Testis (tissue), 2 donors: ENCODE measurements at regions not wholly inside any gene's neighbourhood (a gene's known extent, or its start where the extent isn't known, plus 50 kb on each side); places are given as distances from the start of the nearest gene placed in this dataset.

Experiments
- DNase-seq: peaks from one replicate; pipeline ENCODE4 v3.0.0-alpha.2; 2019
- H3K27ac ChIP-seq, 2 donors: fragments of 200-600 bp; sonication (generic); one replicate each; pipeline ENCODE4 v1.5.1; 2019
- H3K27me3 ChIP-seq: fragments of 200-600 bp; sonication (generic); one replicate; pipeline ENCODE4 v1.5.1; 2019
- H3K36me3 ChIP-seq: fragments of 200-600 bp; sonication (generic); one replicate; pipeline ENCODE4 v1.5.1; 2017; ENCODE audit warnings: low read depth; ENCODE audit errors: missing control alignments
- H3K4me1 ChIP-seq: fragments of 200-600 bp; sonication (generic); one replicate; pipeline ENCODE4 v1.5.1; 2019
- H3K4me3 ChIP-seq, 2 donors: fragments of 200-600 bp; sonication (generic); one replicate each; pipeline ENCODE4 v1.5.1; 2017 to 2019
- H3K9me3 ChIP-seq: fragments of 200-600 bp; sonication (generic); one replicate; pipeline ENCODE4 v1.5.1; 2017
- POLR2A ChIP-seq: fragments of 450-650 bp; IDR thresholded peaks from one replicate; pipeline ENCODE4 v1.6.1; 2017; ENCODE audit warnings: antibody characterized with exemption, mild to moderate bottlenecking, moderate library complexity
- WGBS, 2 donors: methylation state at CpG; one replicate each; pipeline ENCODE4 v1.1.5; 2018; 5-methylcytosine and 5-hydroxymethylcytosine counted together
- intact Hi-C: fragments of 100-400 bp; cut with DNase I; formaldehyde crosslinking; loops from one replicate; pipeline ENCODE4 v1.15.1; 2023; ENCODE audit warnings: low total_unique reads
- TF ChIP-seq, protein P1 (sequence below), 3 experiments: fragments of 450-650 bp in 2 of 3; fragments of 200-600 bp in 1 of 3; sonication (generic) in 1 of 3; IDR thresholded peaks; one replicate each; pipeline ENCODE4 v1.5.1; 2016 to 2019; ENCODE audit warnings: antibody characterized with exemption in 3 of 3, mild to moderate bottlenecking in 2 of 3, moderate library complexity in 1 of 3

DNA sequence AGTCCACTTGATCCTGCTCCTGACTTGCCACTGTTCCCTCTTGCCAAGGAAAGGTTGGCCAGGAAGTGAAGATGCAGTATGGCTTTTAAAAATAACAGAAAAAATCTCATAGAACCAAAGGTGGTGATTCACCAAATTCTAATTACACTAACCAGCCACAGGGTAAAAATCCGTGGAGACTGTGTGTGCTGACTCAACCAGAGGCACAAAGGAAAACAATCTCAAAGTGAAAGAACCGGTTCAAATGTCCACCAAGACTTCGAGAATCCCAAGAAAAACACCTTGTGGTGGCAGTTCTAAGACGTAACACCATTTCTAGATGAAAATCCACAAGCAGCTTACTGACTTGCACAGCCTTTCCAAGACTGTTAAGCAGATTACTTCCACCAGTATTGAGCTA lies 279.1 kb downstream of the TLE1 start:
- Histone ChIP-seq H3K27me3 (no peaks in the 10 kb centered on the region), H3K9me3 (no peaks in the 10 kb centered on the region), H3K36me3 (no peaks in the 10 kb centered on the region), H3K4me1 (no peaks in the 10 kb centered on the region), H3K27ac (no peak overlapping the region), H3K4me3 (no peak overlapping the region)
- 88 to 92% methylated on average over 4 of the region's 4 CpGs for WGBS, 2 donors
- no peak for DNase-seq
- no peak for TF ChIP-seq POLR2A
- TF ChIP-seq, protein P1, sequence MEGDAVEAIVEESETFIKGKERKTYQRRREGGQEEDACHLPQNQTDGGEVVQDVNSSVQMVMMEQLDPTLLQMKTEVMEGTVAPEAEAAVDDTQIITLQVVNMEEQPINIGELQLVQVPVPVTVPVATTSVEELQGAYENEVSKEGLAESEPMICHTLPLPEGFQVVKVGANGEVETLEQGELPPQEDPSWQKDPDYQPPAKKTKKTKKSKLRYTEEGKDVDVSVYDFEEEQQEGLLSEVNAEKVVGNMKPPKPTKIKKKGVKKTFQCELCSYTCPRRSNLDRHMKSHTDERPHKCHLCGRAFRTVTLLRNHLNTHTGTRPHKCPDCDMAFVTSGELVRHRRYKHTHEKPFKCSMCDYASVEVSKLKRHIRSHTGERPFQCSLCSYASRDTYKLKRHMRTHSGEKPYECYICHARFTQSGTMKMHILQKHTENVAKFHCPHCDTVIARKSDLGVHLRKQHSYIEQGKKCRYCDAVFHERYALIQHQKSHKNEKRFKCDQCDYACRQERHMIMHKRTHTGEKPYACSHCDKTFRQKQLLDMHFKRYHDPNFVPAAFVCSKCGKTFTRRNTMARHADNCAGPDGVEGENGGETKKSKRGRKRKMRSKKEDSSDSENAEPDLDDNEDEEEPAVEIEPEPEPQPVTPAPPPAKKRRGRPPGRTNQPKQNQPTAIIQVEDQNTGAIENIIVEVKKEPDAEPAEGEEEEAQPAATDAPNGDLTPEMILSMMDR (IDR thresholded peaks at IDR 0.05) = no peak
- intact Hi-C loops = no loop called here

DNA sequence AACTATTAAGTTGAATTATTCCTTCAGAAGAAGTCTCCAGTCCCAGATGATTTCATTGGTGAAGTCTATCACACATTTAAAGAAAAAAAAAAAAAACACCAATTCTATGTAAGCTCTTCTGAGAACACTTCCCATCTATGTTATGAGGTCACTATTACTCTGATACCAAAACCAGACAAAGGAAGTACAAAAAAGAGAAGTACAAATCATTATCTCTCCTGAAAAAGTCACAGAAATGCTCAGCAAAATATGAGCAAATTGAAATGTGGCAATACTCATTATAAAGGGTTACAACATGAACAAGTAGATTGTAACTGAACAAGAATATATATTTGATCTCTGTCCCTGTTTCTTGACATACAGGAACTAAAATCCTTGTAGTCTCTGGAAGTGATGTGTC lies 280.4 kb downstream of the TLE1 start:
- no peaks in the 10 kb centered on the region for H3K4me1 ChIP-seq
- H3K9me3 ChIP-seq = no peaks in the 10 kb centered on the region
- intact Hi-C loops = no loop called here
- DNase-seq = no peak
- H3K27ac ChIP-seq = no peak overlapping the region
- TF ChIP-seq POLR2A = no peak
- TF ChIP-seq, protein P1 (IDR thresholded peaks at IDR 0.05) = no peak
- no peak overlapping the region for H3K4me3 ChIP-seq
- no peaks in the 10 kb centered on the region for H3K36me3 ChIP-seq
- H3K27me3 ChIP-seq = no peaks in the 10 kb centered on the region

DNA sequence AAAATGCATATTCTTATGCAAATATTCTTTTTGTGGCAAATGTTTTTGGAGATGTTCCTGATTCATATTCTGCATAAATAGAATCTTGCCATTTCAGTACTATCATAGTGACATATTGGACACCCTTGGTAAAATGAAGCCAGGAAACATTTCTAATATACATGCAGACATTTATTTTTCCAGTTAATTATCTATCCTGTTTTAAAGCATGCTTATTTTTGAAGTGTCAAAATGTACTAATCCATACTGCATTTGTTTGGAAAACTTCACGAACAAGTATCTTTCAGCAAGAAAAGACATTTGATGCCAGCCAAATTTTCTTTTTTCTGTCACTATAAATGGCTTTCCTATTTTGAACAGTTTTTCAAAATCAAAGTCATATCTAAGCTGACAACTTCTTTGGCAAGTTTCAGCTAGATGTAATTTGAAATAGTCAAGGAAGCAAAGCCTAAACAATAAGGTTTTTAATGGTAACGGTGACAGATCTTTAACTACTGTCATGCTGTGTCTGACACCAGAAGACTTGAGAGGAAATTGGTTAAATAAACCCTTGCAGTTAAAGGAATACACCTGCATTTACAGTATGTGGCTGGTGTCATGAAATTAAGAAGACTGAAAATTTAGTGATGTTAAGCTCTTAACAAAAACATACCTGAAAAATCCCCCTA lies 284.3 kb downstream of the TLE1 start:
- H3K27me3 ChIP-seq = no peaks in the 10 kb centered on the region
- no peaks in the 10 kb centered on the region for H3K36me3 ChIP-seq
- intact Hi-C loops = no loop called here
- no peak overlapping the region for H3K4me3 ChIP-seq
- no peaks in the 10 kb centered on the region for H3K9me3 ChIP-seq
- DNase-seq = no peak
- no peaks in the 10 kb centered on the region for H3K4me1 ChIP-seq
- 88 to 90% methylated on average over 2 of the region's 2 CpGs for WGBS, 2 donors
- no peak overlapping the region for H3K27ac ChIP-seq
- no peak for TF ChIP-seq POLR2A
- TF ChIP-seq, protein P1 (IDR thresholded peaks at IDR 0.05) = no peak

DNA sequence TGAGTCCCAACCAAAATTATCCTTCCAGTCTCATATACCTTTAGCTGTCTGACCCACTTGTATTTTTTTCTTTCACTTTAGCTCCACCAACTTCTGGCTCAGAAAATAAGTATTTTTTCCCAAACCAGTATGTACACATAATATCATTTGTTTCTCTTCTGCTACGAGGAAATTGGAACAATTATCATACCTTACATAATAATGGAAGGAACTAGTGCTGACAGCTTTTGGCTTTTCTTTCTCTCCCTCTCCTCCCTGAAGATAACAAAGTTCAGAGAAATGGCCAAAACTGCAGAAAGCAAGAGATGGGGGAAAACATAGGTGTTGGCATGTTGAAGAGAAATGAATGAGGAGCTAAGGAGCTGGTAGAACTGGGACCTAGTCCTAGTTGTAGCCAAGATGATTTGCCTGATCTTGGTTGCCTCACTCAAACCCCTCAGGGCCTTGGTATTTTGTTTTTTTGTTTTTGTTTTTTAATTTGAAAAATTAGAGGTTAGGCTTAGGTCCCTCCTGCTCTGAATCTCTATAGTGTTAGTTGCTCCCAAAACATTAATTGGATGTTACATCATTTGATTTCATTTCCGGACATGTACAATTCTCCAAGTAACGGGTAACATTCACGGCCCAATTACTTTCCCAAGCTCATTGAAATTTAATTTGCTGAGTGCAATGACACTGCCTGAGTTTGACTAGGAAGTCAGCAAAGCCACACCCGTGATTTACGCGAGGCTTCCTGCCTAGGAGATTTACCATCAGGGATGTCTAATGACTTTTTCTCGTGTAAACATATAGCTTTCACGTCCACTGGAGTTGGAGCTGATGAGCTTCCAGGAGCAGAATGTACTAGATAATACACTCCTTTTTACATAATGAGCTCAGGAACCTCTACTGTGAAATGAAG lies 291.6 kb downstream of the TLE1 start:
- no peaks in the 10 kb centered on the region for H3K27me3 ChIP-seq
- TF ChIP-seq, protein P1 (IDR thresholded peaks at IDR 0.05) = no peak
- no peak for TF ChIP-seq POLR2A
- intact Hi-C loops = no loop called here
- DNase-seq = no peak
- no peak overlapping the region for H3K4me3 ChIP-seq
- H3K36me3 ChIP-seq = no peaks in the 10 kb centered on the region
- H3K4me1 ChIP-seq = peaks cover 4% of the 10 kb centered on the region
- no peak overlapping the region for H3K27ac ChIP-seq
- H3K9me3 ChIP-seq = no peaks in the 10 kb centered on the region
- 71 to 75% methylated on average over 9 of the region's 9 CpGs for WGBS, 2 donors
